ENCODE measurements at regions not wholly inside any gene's neighbourhood (a gene's known extent, or its start where the extent isn't known, plus 50 kb on each side); places are given as distances from the start of the nearest gene placed in this dataset.
"Not testable (repeated sequence)": the region's sequence is repeated elsewhere in the genome, so short reads cannot be mapped to it uniquely, and the experiment has no call there.

- not testable (repeated sequence) for TF ChIP-seq EZH2 (IDR thresholded peaks at IDR 0.05; ENCODE audit: borderline replicate concordance, insufficient read depth, low read depth, low read length, poor library complexity, severe bottlenecking); CTCF (IDR thresholded peaks at IDR 0.05)
These were observed 201.0 kb upstream of the NMUR2 start for GRCh38 chr5:152606050-152606449.
